Fibroblast of lung (primary cell): ENCODE measurements at regions not wholly inside any gene's neighbourhood (a gene's known extent, or its start where the extent isn't known, plus 50 kb on each side); places are given as distances from the start of the nearest gene placed in this dataset.
A peak's percentile ranks its signal among the peaks of the same experiment; 100 is the strongest.

Experiments
- DNase-seq, 2 donors: peaks; one replicate each; pipeline versions ENCODE4 v3.0.0 to v3.0.0-alpha.2; 2010; ENCODE audit warnings: low read depth in 2 of 2
- H2AFZ ChIP-seq: 2 replicates; pipeline ENCODE4 v1.5.1; 2012; ENCODE audit warnings: low read length, control low read depth, inconsistent platforms
- H3K27ac ChIP-seq: 2 replicates; pipeline ENCODE4 v1.5.1; 2011; ENCODE audit warnings: low read length, control low read depth; ENCODE audit not compliant: insufficient read depth
- H3K27me3 ChIP-seq: 2 replicates; pipeline ENCODE4 v1.5.1; 2011; ENCODE audit warnings: mild to moderate bottlenecking, low read length; ENCODE audit not compliant: control insufficient read depth, insufficient read depth
- H3K36me3 ChIP-seq: 2 replicates; pipeline ENCODE4 v1.5.1; 2011; ENCODE audit warnings: low read length; ENCODE audit not compliant: control insufficient read depth, insufficient read depth
- H3K4me1 ChIP-seq: 2 replicates; pipeline ENCODE4 v1.5.1; 2011; ENCODE audit warnings: low read length; ENCODE audit not compliant: control insufficient read depth, insufficient read depth; ENCODE audit errors: extremely low read depth
- H3K4me2 ChIP-seq: 2 replicates; pipeline ENCODE4 v1.5.1; 2011; ENCODE audit warnings: low read length, control low read depth; ENCODE audit not compliant: insufficient read depth; ENCODE audit errors: extremely low read depth
- H3K4me3 ChIP-seq, 4 experiments: fragments of 200-600 bp in 1 of 4; sonication (generic) in 1 of 4; replicated peaks in 1 of 4; 2 replicates each; pipeline ENCODE4 v1.5.1; 2011 to 2016; ENCODE audit warnings: low read length in 4 of 4, low read depth in 3 of 4, mild to moderate bottlenecking in 3 of 4, control low read depth in 2 of 4, inconsistent platforms in 1 of 4, mixed read lengths in 1 of 4; ENCODE audit not compliant: insufficient read depth in 1 of 4; ENCODE audit errors: control extremely low read depth in 1 of 4
- H3K79me2 ChIP-seq: 2 replicates; pipeline ENCODE4 v1.5.1; 2012; ENCODE audit warnings: mild to moderate bottlenecking, low read length, inconsistent platforms; ENCODE audit not compliant: control insufficient read depth, insufficient read depth
- H3K9ac ChIP-seq: 2 replicates; pipeline ENCODE4 v1.5.1; 2011; ENCODE audit warnings: mild to moderate bottlenecking, low read length, control low read depth; ENCODE audit not compliant: insufficient read depth
- H3K9me3 ChIP-seq: 2 replicates; pipeline ENCODE4 v1.5.1; 2012; ENCODE audit warnings: low read depth, low read length; ENCODE audit not compliant: control insufficient read depth, insufficient read depth
- H4K20me1 ChIP-seq: 2 replicates; pipeline ENCODE4 v1.5.1; 2011; ENCODE audit warnings: low read length; ENCODE audit not compliant: control insufficient read depth, insufficient read depth; ENCODE audit errors: extremely low read depth
- EZH2 ChIP-seq: IDR thresholded peaks from 2 replicates; pipeline ENCODE4 v1.5.1; 2012; ENCODE audit warnings: low read length, control low read depth, mild to moderate bottlenecking; ENCODE audit errors: missing control alignments
- TF ChIP-seq, protein P1 (sequence below), 2 donors: IDR thresholded peaks in 1 of 2; conservative IDR thresholded peaks in 1 of 2; 1 replicate in 1 of 2; 2 replicates in 1 of 2; pipeline ENCODE4 v1.5.1; 2011 to 2012; ENCODE audit warnings: low read length in 2 of 2, control low read depth in 1 of 2, inconsistent platforms in 1 of 2, low read depth in 1 of 2, mild to moderate bottlenecking in 1 of 2

DNA sequence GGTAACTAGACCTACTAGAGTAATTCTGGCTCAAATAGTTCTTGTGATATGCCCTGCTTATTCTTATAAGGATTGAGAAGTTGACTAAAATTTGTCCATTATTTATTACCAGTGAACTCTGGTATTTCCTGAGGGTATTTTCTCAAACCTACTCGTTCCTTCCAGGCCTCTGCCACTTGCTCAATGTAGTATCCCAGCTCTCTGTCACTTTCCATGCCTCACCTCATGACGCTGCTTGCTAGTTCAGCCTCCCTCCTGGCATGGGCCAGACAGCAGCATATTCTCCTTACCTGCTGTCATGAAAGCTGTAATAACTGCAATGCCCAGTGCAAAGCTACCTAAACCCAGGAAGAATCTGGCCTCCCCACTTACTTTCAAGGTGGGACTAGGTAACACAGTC, 602.9 kb upstream of the ADAMTS5 start:
- H3K36me3 ChIP-seq, result no peaks in the 10 kb centered on the region
- no peak overlapping the region for H3K4me3 ChIP-seq
- H2AFZ ChIP-seq, result no peak overlapping the region
- H3K9ac ChIP-seq, result peak overlapping the region; percentile 33
- peak overlapping the region; percentile 70 for H3K4me2 ChIP-seq
- DNase-seq, result no peak
- no peak for TF ChIP-seq EZH2
- TF ChIP-seq, protein P1, sequence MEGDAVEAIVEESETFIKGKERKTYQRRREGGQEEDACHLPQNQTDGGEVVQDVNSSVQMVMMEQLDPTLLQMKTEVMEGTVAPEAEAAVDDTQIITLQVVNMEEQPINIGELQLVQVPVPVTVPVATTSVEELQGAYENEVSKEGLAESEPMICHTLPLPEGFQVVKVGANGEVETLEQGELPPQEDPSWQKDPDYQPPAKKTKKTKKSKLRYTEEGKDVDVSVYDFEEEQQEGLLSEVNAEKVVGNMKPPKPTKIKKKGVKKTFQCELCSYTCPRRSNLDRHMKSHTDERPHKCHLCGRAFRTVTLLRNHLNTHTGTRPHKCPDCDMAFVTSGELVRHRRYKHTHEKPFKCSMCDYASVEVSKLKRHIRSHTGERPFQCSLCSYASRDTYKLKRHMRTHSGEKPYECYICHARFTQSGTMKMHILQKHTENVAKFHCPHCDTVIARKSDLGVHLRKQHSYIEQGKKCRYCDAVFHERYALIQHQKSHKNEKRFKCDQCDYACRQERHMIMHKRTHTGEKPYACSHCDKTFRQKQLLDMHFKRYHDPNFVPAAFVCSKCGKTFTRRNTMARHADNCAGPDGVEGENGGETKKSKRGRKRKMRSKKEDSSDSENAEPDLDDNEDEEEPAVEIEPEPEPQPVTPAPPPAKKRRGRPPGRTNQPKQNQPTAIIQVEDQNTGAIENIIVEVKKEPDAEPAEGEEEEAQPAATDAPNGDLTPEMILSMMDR (conservative IDR thresholded peaks at IDR 0.05 in 1 of 2, IDR thresholded peaks at IDR 0.05 in 1 of 2; ENCODE audit: low read depth in 1 of 2, low read length in 2 of 2), result no peak
- no peaks in the 10 kb centered on the region for H3K79me2 ChIP-seq
- peaks cover 22% of the 10 kb centered on the region for H3K4me1 ChIP-seq
- H3K27ac ChIP-seq, result peak overlapping the region; percentile 92
- H3K27me3 ChIP-seq, result no peaks in the 10 kb centered on the region
- no peaks in the 10 kb centered on the region for H3K9me3 ChIP-seq
- no peaks in the 10 kb centered on the region for H4K20me1 ChIP-seq

DNA sequence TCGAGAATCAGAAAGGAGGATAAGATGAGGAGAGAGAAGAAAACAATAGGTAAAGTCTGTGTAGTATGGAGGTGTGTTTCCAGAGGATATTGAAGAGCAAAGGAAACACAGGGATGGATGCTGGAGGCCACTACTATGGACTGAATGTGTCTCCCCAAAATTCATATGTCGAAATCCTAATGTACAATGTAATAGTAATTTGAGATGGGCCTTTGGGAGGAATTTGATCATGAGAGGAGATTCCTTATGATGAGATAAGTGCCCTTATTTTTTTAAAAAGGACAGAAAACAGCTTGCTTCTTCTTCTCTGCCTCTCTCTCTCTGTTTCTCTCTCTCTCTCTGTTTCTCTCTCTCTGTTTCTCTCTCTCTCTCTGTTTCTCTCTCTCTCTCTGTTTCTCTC, 602.2 kb upstream of the ADAMTS5 start:
- TF ChIP-seq, protein P1 (conservative IDR thresholded peaks at IDR 0.05 in 1 of 2, IDR thresholded peaks at IDR 0.05 in 1 of 2; ENCODE audit: low read depth in 1 of 2, low read length in 2 of 2), result no peak
- no peak for TF ChIP-seq EZH2
- no peak overlapping the region for H3K9ac ChIP-seq
- no peaks in the 10 kb centered on the region for H3K36me3 ChIP-seq
- H3K27me3 ChIP-seq, result no peaks in the 10 kb centered on the region
- DNase-seq, result peak; percentile 9 to 34
- no peak overlapping the region for H3K4me3 ChIP-seq
- no peaks in the 10 kb centered on the region for H4K20me1 ChIP-seq
- H3K9me3 ChIP-seq, result no peaks in the 10 kb centered on the region
- H3K79me2 ChIP-seq, result no peaks in the 10 kb centered on the region
- H3K4me2 ChIP-seq, result no peak overlapping the region
- H2AFZ ChIP-seq, result no peak overlapping the region
- peak overlapping the region; percentile 92 for H3K27ac ChIP-seq
- H3K4me1 ChIP-seq, result peaks cover 22% of the 10 kb centered on the region

DNA sequence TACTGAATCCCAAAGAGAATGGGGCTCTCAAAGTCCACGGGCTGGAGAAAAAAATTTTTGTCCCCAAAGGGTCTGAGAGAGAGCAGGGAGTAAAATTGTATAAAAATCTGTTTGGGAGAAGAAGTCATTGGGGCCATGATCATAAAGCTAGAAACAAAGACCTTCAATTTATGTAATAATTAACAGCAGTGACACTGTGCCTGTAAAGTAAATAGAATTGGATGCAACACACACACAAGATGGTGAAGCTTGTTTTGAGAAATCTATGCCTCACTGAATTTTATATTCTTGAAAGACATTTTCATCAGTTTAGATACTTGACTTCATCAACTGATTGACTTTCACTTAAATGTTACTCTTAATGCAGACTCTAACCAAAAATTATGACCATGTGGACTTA, 600.5 kb upstream of the ADAMTS5 start:
- H3K4me3 ChIP-seq, result no peak overlapping the region
- no peaks in the 10 kb centered on the region for H3K27me3 ChIP-seq
- H2AFZ ChIP-seq, result no peak overlapping the region
- H3K4me2 ChIP-seq, result no peak overlapping the region
- H4K20me1 ChIP-seq, result no peaks in the 10 kb centered on the region
- no peak overlapping the region for H3K9ac ChIP-seq
- no peaks in the 10 kb centered on the region for H3K79me2 ChIP-seq
- H3K27ac ChIP-seq, result no peak overlapping the region
- DNase-seq, result no peak
- TF ChIP-seq, protein P1 (conservative IDR thresholded peaks at IDR 0.05 in 1 of 2, IDR thresholded peaks at IDR 0.05 in 1 of 2; ENCODE audit: low read depth in 1 of 2, low read length in 2 of 2), result no peak
- TF ChIP-seq EZH2, result no peak
- H3K36me3 ChIP-seq, result no peaks in the 10 kb centered on the region
- H3K4me1 ChIP-seq, result peaks cover 21% of the 10 kb centered on the region
- no peaks in the 10 kb centered on the region for H3K9me3 ChIP-seq
